ENCODE measurements at regions not wholly inside any gene's neighbourhood (a gene's known extent, or its start where the extent isn't known, plus 50 kb on each side); places are given as distances from the start of the nearest gene placed in this dataset.
A peak's percentile ranks its signal among the peaks of the same experiment; 100 is the strongest.

- no peak for DNase-seq (ENCODE audit: insufficient read length, low spot score, missing footprints)
- no peaks in the 10 kb centered on the region for H3K27me3 ChIP-seq (ENCODE audit: insufficient read depth, low read length)
- H4K20me1 ChIP-seq (ENCODE audit: insufficient read depth, low read length): no peaks in the 10 kb centered on the region
- H3K4me2 ChIP-seq (ENCODE audit: insufficient read depth, low read length): no peak overlapping the region
- no peaks in the 10 kb centered on the region for H3K79me2 ChIP-seq (ENCODE audit: insufficient read depth, low read length)
- TF ChIP-seq, protein P1, sequence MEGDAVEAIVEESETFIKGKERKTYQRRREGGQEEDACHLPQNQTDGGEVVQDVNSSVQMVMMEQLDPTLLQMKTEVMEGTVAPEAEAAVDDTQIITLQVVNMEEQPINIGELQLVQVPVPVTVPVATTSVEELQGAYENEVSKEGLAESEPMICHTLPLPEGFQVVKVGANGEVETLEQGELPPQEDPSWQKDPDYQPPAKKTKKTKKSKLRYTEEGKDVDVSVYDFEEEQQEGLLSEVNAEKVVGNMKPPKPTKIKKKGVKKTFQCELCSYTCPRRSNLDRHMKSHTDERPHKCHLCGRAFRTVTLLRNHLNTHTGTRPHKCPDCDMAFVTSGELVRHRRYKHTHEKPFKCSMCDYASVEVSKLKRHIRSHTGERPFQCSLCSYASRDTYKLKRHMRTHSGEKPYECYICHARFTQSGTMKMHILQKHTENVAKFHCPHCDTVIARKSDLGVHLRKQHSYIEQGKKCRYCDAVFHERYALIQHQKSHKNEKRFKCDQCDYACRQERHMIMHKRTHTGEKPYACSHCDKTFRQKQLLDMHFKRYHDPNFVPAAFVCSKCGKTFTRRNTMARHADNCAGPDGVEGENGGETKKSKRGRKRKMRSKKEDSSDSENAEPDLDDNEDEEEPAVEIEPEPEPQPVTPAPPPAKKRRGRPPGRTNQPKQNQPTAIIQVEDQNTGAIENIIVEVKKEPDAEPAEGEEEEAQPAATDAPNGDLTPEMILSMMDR (IDR thresholded peaks at IDR 0.05; ENCODE audit: extremely low read depth, low read depth, low read length): no peak
- no peak overlapping the region for H2AFZ ChIP-seq (ENCODE audit: low read length)
- no peaks in the 10 kb centered on the region for H3K36me3 ChIP-seq (ENCODE audit: insufficient read depth, low read length)
- H3K9me3 ChIP-seq (ENCODE audit: low read depth, low read length): no peaks in the 10 kb centered on the region
- H3K4me1 ChIP-seq (ENCODE audit: insufficient read depth, low read length): peaks cover 10% of the 10 kb centered on the region
- H3K4me3 ChIP-seq (ENCODE audit: insufficient read depth, low read length): no peak overlapping the region
- no peak overlapping the region for H3K27ac ChIP-seq (ENCODE audit: low read depth, low read length)
Observed at GRCh38 chr2:207319316-207319715, 153.6 kb upstream of the KLF7 start.

- Histone ChIP-seq H2AFZ (ENCODE audit: low read length) (no peak overlapping the region), H3K27me3 (ENCODE audit: insufficient read depth, low read length) (no peaks in the 10 kb centered on the region), H3K9me3 (ENCODE audit: low read depth, low read length) (no peaks in the 10 kb centered on the region), H3K79me2 (ENCODE audit: insufficient read depth, low read length) (no peaks in the 10 kb centered on the region), H3K4me2 (ENCODE audit: insufficient read depth, low read length) (no peak overlapping the region), H3K27ac (ENCODE audit: low read depth, low read length) (no peak overlapping the region), H3K36me3 (ENCODE audit: insufficient read depth, low read length) (no peaks in the 10 kb centered on the region), H3K4me3 (ENCODE audit: insufficient read depth, low read length) (no peak overlapping the region), H3K4me1 (ENCODE audit: insufficient read depth, low read length) (peaks cover 10% of the 10 kb centered on the region), H4K20me1 (ENCODE audit: insufficient read depth, low read length) (no peaks in the 10 kb centered on the region)
- TF ChIP-seq, protein P1 (IDR thresholded peaks at IDR 0.05; ENCODE audit: extremely low read depth, low read depth, low read length): peak; percentile 31
- no peak for DNase-seq (ENCODE audit: insufficient read length, low spot score, missing footprints)
Observed at GRCh38 chr2:207320381-207321159, 154.8 kb upstream of the KLF7 start.

DNA sequence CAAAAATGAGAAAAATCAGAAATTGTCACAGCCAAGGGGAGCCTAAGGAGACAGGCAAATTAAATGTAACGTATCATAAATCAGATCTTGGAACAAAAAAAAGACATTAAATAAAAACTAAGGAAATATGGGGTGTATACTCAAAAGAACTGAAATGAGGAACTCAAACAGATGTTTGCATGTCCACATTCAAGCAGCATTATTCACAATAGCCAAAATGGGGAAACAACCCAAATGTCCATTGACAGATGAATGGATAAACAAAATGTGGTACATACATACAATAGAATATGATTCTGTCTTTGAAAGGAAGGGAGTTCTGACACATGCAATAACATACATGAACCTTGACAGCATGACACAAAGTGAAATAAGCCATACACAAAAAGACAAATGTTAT is 155.8 kb upstream of the KLF7 start:
- Histone ChIP-seq H4K20me1 (ENCODE audit: insufficient read depth, low read length) (no peaks in the 10 kb centered on the region), H3K79me2 (ENCODE audit: insufficient read depth, low read length) (no peaks in the 10 kb centered on the region), H2AFZ (ENCODE audit: low read length) (no peak overlapping the region), H3K27ac (ENCODE audit: low read depth, low read length) (no peak overlapping the region), H3K9me3 (ENCODE audit: low read depth, low read length) (no peaks in the 10 kb centered on the region), H3K4me2 (ENCODE audit: insufficient read depth, low read length) (no peak overlapping the region), H3K36me3 (ENCODE audit: insufficient read depth, low read length) (no peaks in the 10 kb centered on the region), H3K27me3 (ENCODE audit: insufficient read depth, low read length) (no peaks in the 10 kb centered on the region), H3K4me1 (ENCODE audit: insufficient read depth, low read length) (peaks cover 10% of the 10 kb centered on the region), H3K4me3 (ENCODE audit: insufficient read depth, low read length) (no peak overlapping the region)
- DNase-seq (ENCODE audit: insufficient read length, low spot score, missing footprints): no peak
- TF ChIP-seq, protein P1 (IDR thresholded peaks at IDR 0.05; ENCODE audit: extremely low read depth, low read depth, low read length): no peak

- Histone ChIP-seq H3K4me1 (ENCODE audit: insufficient read depth, low read length) (no peaks in the 10 kb centered on the region), H3K79me2 (ENCODE audit: insufficient read depth, low read length) (no peaks in the 10 kb centered on the region), H3K4me3 (ENCODE audit: insufficient read depth, low read length) (no peak overlapping the region), H3K27ac (ENCODE audit: low read depth, low read length) (no peak overlapping the region), H4K20me1 (ENCODE audit: insufficient read depth, low read length) (no peaks in the 10 kb centered on the region), H3K4me2 (ENCODE audit: insufficient read depth, low read length) (no peak overlapping the region), H3K36me3 (ENCODE audit: insufficient read depth, low read length) (no peaks in the 10 kb centered on the region), H2AFZ (ENCODE audit: low read length) (no peak overlapping the region), H3K9me3 (ENCODE audit: low read depth, low read length) (no peaks in the 10 kb centered on the region), H3K27me3 (ENCODE audit: insufficient read depth, low read length) (no peaks in the 10 kb centered on the region)
- DNase-seq (ENCODE audit: insufficient read length, low spot score, missing footprints): no peak
- TF ChIP-seq, protein P1 (IDR thresholded peaks at IDR 0.05; ENCODE audit: extremely low read depth, low read depth, low read length): no peak
Observed at GRCh38 chr2:207324001-207324400, 158.3 kb upstream of the KLF7 start.

All from osteoblast (primary cell).